ENCODE measurements at regions not wholly inside any gene's neighbourhood (a gene's known extent, or its start where the extent isn't known, plus 50 kb on each side); places are given as distances from the start of the nearest gene placed in this dataset.
A peak's percentile ranks its signal among the peaks of the same experiment; 100 is the strongest.

GRCh38 chr12:9326085-9326484 lies 117.9 kb upstream of the PZP start:
- no peak overlapping the region for H3K9ac ChIP-seq (ENCODE audit: low read length)
- no peaks in the 10 kb centered on the region for H4K20me1 ChIP-seq (ENCODE audit: insufficient read depth, low read length)

DNA sequence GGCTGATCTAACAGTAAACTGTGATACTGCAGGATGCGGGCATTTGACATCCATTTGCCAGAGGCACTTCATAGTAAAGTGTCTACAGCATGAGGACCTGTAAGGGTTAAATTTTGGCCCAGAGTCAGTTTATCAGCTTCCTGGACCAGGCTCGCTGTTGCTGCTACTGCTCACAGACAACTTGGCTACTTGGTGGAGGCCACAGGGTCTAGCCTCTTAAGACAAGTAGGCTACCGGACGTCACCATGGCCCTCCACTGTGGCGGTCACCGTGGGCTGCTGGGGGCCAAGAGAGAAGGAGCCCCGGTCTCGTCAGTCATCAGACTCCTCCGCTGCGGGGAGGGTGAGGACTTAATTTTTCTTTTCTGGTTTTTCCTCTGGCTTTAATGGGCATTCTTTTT lies 117.3 kb upstream of the PZP start:
- no peak overlapping the region for H3K4me3 ChIP-seq (ENCODE audit: low read length)
- H3K9me3 ChIP-seq (ENCODE audit: insufficient read depth, low read length), result no peaks in the 10 kb centered on the region
- TF ChIP-seq EZH2phosphoT487 (IDR thresholded peaks at IDR 0.05; ENCODE audit: low read depth), result no peak
- no peak for TF ChIP-seq CTCF (IDR thresholded peaks at IDR 0.05; ENCODE audit: low read depth, low read length)
- no peaks in the 10 kb centered on the region for H3K79me2 ChIP-seq (ENCODE audit: low read length)
- no peak overlapping the region for H3K27ac ChIP-seq (ENCODE audit: low read length)
- H4K20me1 ChIP-seq (ENCODE audit: insufficient read depth, low read length), result no peaks in the 10 kb centered on the region
- H3K36me3 ChIP-seq (replicated peaks; ENCODE audit: low read depth, low read length), result no peaks in the 10 kb centered on the region
- H3K27me3 ChIP-seq (ENCODE audit: low read depth, low read length), result no peaks in the 10 kb centered on the region
- H3K9ac ChIP-seq (ENCODE audit: low read length), result no peak overlapping the region
- H3K4me2 ChIP-seq (ENCODE audit: low read length), result no peak overlapping the region
- H3K4me1 ChIP-seq (ENCODE audit: low read length), result no peaks in the 10 kb centered on the region
- H2AFZ ChIP-seq (ENCODE audit: low read depth, low read length), result no peak overlapping the region

More at GRCh38 chr12:9326085-9326484, 117.9 kb upstream of the PZP start:
- TF ChIP-seq EZH2phosphoT487 (IDR thresholded peaks at IDR 0.05; ENCODE audit: low read depth), result no peak
- Histone ChIP-seq H3K36me3 (replicated peaks; ENCODE audit: low read depth, low read length) (no peaks in the 10 kb centered on the region), H3K27ac (ENCODE audit: low read length) (no peak overlapping the region), H2AFZ (ENCODE audit: low read depth, low read length) (no peak overlapping the region), H3K9me3 (ENCODE audit: insufficient read depth, low read length) (no peaks in the 10 kb centered on the region), H3K79me2 (ENCODE audit: low read length) (no peaks in the 10 kb centered on the region), H3K4me3 (ENCODE audit: low read length) (no peak overlapping the region), H3K27me3 (ENCODE audit: low read depth, low read length) (no peaks in the 10 kb centered on the region), H3K4me2 (ENCODE audit: low read length) (no peak overlapping the region), H3K4me1 (ENCODE audit: low read length) (no peaks in the 10 kb centered on the region)

GRCh38 chr12:9324782-9325181 lies 116.6 kb upstream of the PZP start:
- no peak overlapping the region for H3K4me3 ChIP-seq (ENCODE audit: low read length)
- no peak overlapping the region for H3K27ac ChIP-seq (ENCODE audit: low read length)
- TF ChIP-seq CTCF (IDR thresholded peaks at IDR 0.05; ENCODE audit: low read depth, low read length), result no peak
- no peak for TF ChIP-seq EZH2phosphoT487 (IDR thresholded peaks at IDR 0.05; ENCODE audit: low read depth)
- H3K4me1 ChIP-seq (ENCODE audit: low read length), result peaks cover 3% of the 10 kb centered on the region
- H3K27me3 ChIP-seq (ENCODE audit: low read depth, low read length), result no peaks in the 10 kb centered on the region
- no peaks in the 10 kb centered on the region for H3K79me2 ChIP-seq (ENCODE audit: low read length)
- no peak overlapping the region for H3K4me2 ChIP-seq (ENCODE audit: low read length)
- H3K36me3 ChIP-seq (replicated peaks; ENCODE audit: low read depth, low read length), result no peaks in the 10 kb centered on the region
- H2AFZ ChIP-seq (ENCODE audit: low read depth, low read length), result no peak overlapping the region
- no peak overlapping the region for H3K9ac ChIP-seq (ENCODE audit: low read length)
- H4K20me1 ChIP-seq (ENCODE audit: insufficient read depth, low read length), result no peaks in the 10 kb centered on the region
- H3K9me3 ChIP-seq (ENCODE audit: insufficient read depth, low read length), result no peaks in the 10 kb centered on the region

GRCh38 chr12:9323144-9323681 lies 115.0 kb upstream of the PZP start:
- Histone ChIP-seq H3K79me2 (ENCODE audit: low read length) (no peaks in the 10 kb centered on the region), H3K27me3 (ENCODE audit: low read depth, low read length) (no peaks in the 10 kb centered on the region), H2AFZ (ENCODE audit: low read depth, low read length) (no peak overlapping the region), H4K20me1 (ENCODE audit: insufficient read depth, low read length) (no peaks in the 10 kb centered on the region), H3K4me3 (ENCODE audit: low read length) (no peak overlapping the region), H3K9ac (ENCODE audit: low read length) (no peak overlapping the region), H3K9me3 (ENCODE audit: insufficient read depth, low read length) (no peaks in the 10 kb centered on the region), H3K4me2 (ENCODE audit: low read length) (no peak overlapping the region), H3K27ac (ENCODE audit: low read length) (no peak overlapping the region), H3K4me1 (ENCODE audit: low read length) (peaks cover 10% of the 10 kb centered on the region), H3K36me3 (replicated peaks; ENCODE audit: low read depth, low read length) (no peaks in the 10 kb centered on the region)
- TF ChIP-seq EZH2phosphoT487 (IDR thresholded peaks at IDR 0.05; ENCODE audit: low read depth) (no peak), CTCF (IDR thresholded peaks at IDR 0.05; ENCODE audit: low read depth, low read length) (no peak)

GRCh38 chr12:9319842-9320173 lies 111.6 kb upstream of the PZP start:
- no peaks in the 10 kb centered on the region for H3K36me3 ChIP-seq (replicated peaks; ENCODE audit: low read depth, low read length)
- H3K4me2 ChIP-seq (ENCODE audit: low read length), result peak overlapping the region; percentile 33
- no peaks in the 10 kb centered on the region for H3K9me3 ChIP-seq (ENCODE audit: insufficient read depth, low read length)
- TF ChIP-seq EZH2phosphoT487 (IDR thresholded peaks at IDR 0.05; ENCODE audit: low read depth) (no peak), CTCF (IDR thresholded peaks at IDR 0.05; ENCODE audit: low read depth, low read length) (no peak)
- no peaks in the 10 kb centered on the region for H3K79me2 ChIP-seq (ENCODE audit: low read length)
- H3K27me3 ChIP-seq (ENCODE audit: low read depth, low read length), result no peaks in the 10 kb centered on the region
- peaks cover 10% of the 10 kb centered on the region for H3K4me1 ChIP-seq (ENCODE audit: low read length)
- H3K4me3 ChIP-seq (ENCODE audit: low read length), result no peak overlapping the region
- no peak overlapping the region for H3K9ac ChIP-seq (ENCODE audit: low read length)
- no peak overlapping the region for H2AFZ ChIP-seq (ENCODE audit: low read depth, low read length)
- no peaks in the 10 kb centered on the region for H4K20me1 ChIP-seq (ENCODE audit: insufficient read depth, low read length)
- H3K27ac ChIP-seq (ENCODE audit: low read length), result no peak overlapping the region
